GM23338 (cell line): ENCODE measurements at regions not wholly inside any gene's neighbourhood (a gene's known extent, or its start where the extent isn't known, plus 50 kb on each side); places are given as distances from the start of the nearest gene placed in this dataset.

Experiments
- EZH2phosphoT487 ChIP-seq: fragments of 200-600 bp; sonication (generic); IDR thresholded peaks from one replicate; pipeline ENCODE4 v1.8.1; 2018; ENCODE audit warnings: antibody characterized with exemption; ENCODE audit not compliant: unreplicated experiment
- TF ChIP-seq, protein P1 (sequence below), 2 experiments: fragments of 200-600 bp in 1 of 2; sonication (generic) in 1 of 2; conservative IDR thresholded peaks; 2 replicates each; pipeline versions ENCODE4 v1.5.1 to v1.6.1; 2016 to 2017; ENCODE audit warnings: antibody characterized with exemption in 2 of 2, low read depth in 2 of 2, mild to moderate bottlenecking in 2 of 2, moderate library complexity in 1 of 2

- no peak for TF ChIP-seq EZH2phosphoT487
- TF ChIP-seq, protein P1, sequence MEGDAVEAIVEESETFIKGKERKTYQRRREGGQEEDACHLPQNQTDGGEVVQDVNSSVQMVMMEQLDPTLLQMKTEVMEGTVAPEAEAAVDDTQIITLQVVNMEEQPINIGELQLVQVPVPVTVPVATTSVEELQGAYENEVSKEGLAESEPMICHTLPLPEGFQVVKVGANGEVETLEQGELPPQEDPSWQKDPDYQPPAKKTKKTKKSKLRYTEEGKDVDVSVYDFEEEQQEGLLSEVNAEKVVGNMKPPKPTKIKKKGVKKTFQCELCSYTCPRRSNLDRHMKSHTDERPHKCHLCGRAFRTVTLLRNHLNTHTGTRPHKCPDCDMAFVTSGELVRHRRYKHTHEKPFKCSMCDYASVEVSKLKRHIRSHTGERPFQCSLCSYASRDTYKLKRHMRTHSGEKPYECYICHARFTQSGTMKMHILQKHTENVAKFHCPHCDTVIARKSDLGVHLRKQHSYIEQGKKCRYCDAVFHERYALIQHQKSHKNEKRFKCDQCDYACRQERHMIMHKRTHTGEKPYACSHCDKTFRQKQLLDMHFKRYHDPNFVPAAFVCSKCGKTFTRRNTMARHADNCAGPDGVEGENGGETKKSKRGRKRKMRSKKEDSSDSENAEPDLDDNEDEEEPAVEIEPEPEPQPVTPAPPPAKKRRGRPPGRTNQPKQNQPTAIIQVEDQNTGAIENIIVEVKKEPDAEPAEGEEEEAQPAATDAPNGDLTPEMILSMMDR (conservative IDR thresholded peaks at IDR 0.05; ENCODE audit: low read depth in 2 of 2) = no peak
Measured at GRCh38 chr5:9977070-9977469, 272.6 kb downstream of the ATPSCKMT start.
